A549 (cell line): ENCODE measurements at regions not wholly inside any gene's neighbourhood (a gene's known extent, or its start where the extent isn't known, plus 50 kb on each side); places are given as distances from the start of the nearest gene placed in this dataset.

Source experiments
- ATAC-seq, 2 experiments: fragments of 200-7000 bp in 1 of 2; fragments of >200 bp in 1 of 2; cut with Nextera tagmentation in 1 of 2; cut with Tn5 transposase in 1 of 2; 3 replicates each; pipeline versions ENCODE4 v1.8.0 to v1.9.1; 2018 to 2020; ENCODE audit warnings: mild to moderate bottlenecking in 1 of 2, moderate library complexity in 1 of 2
- CTCF ChIA-PET: fragments of 300-600 bp; sonication (Branson Sonifier 250); formaldehyde crosslinking; extraction: SDS; loops from one replicate; lab custom pipeline; 2021; ENCODE audit warnings: antibody characterized with exemption, inconsistent platforms; lab: Yijun Ruan, JAX
- POLR2A ChIA-PET: fragments of 350-600 bp; formaldehyde crosslinking; extraction: SDS; loops from one replicate; lab custom pipeline; 2021; ENCODE audit warnings: antibody characterized with exemption, inconsistent platforms; lab: Yijun Ruan, JAX
- DNase-seq, 2 experiments: peaks; one replicate each; pipeline versions ENCODE4 v3.0.0 to v3.0.0-alpha.2; 2011 to 2016; ENCODE audit warnings: low read depth in 1 of 2, low spot score in 1 of 2
- FAIRE-seq: peaks from 2 replicates; lab custom pipeline; 2011; peaks lifted over from hg19 to GRCh38; lab: Jason Lieb, UNC
- H3K27ac ChIP-seq, 2 experiments: fragments of >200 bp; sonication (Bioruptor Twin); formaldehyde crosslinking; 3 replicates each; pipeline ENCODE4 v1.5.1; 2016 to 2017
- H3K4me1 ChIP-seq: fragments of >200 bp; sonication (Bioruptor Twin); formaldehyde crosslinking; 3 replicates; pipeline ENCODE4 v1.6.1; 2016
- H3K4me2 ChIP-seq: fragments of >200 bp; sonication (Bioruptor Twin); formaldehyde crosslinking; 3 replicates; pipeline ENCODE4 v1.6.1; 2016
- H3K4me3 ChIP-seq: fragments of >200 bp; sonication (Bioruptor Twin); formaldehyde crosslinking; 3 replicates; pipeline ENCODE4 v1.5.1; 2016
- H3K9me3 ChIP-seq: fragments of >200 bp; sonication (Bioruptor Twin); formaldehyde crosslinking; 3 replicates; pipeline ENCODE4 v1.6.1; 2016
- CBX8 ChIP-seq: fragments of 200-600 bp; sonication (generic); IDR thresholded peaks from 2 replicates; pipeline ENCODE4 v1.6.1; 2016
- CHD2 ChIP-seq: fragments of 150-350 bp; IDR thresholded peaks from 2 replicates; pipeline ENCODE4 v1.6.1; 2014; ENCODE audit warnings: low read length; ENCODE audit not compliant: partially characterized antibody
- CTCF ChIP-seq: fragments of >200 bp; sonication (Bioruptor Twin); formaldehyde crosslinking; IDR thresholded peaks from 3 replicates; pipeline ENCODE4 v1.5.1; 2016
- EHF ChIP-seq: fragments of 250-450 bp; sonication (Bioruptor Pico); IDR thresholded peaks from 2 replicates; pipeline ENCODE4 v1.5.0; 2020; ENCODE audit warnings: mild to moderate bottlenecking
- ESRRA ChIP-seq: fragments of 150-350 bp; IDR thresholded peaks from 2 replicates; pipeline ENCODE4 v1.6.1; 2014; ENCODE audit warnings: mild to moderate bottlenecking, low read length, borderline replicate concordance
- FOSB ChIP-seq: fragments of 250-450 bp; sonication (Bioruptor Pico); IDR thresholded peaks from 2 replicates; pipeline ENCODE4 v1.5.0; 2020; ENCODE audit warnings: mild to moderate bottlenecking, moderate library complexity
- FOSL2 ChIP-seq, 2 experiments: fragments of 450-650 bp in 1 of 2; fragments of >200 bp in 1 of 2; sonication (Bioruptor Twin) in 1 of 2; formaldehyde crosslinking; IDR thresholded peaks; 2 replicates each; pipeline versions ENCODE4 v1.5.0 to v1.6.1; 2016 to 2020; ENCODE audit warnings: mild to moderate bottlenecking in 1 of 2, moderate library complexity in 1 of 2
- HES2 ChIP-seq: fragments of >200 bp; sonication (Bioruptor Twin); formaldehyde crosslinking; IDR thresholded peaks from 2 replicates; pipeline ENCODE4 v1.6.1; 2016
- HOXB13 ChIP-seq: fragments of 250-450 bp; sonication (Bioruptor Pico); IDR thresholded peaks from 2 replicates; pipeline ENCODE4 v1.5.0; 2020; ENCODE audit warnings: low read depth, mild to moderate bottlenecking, moderate library complexity
- HOXB5 ChIP-seq: fragments of 250-450 bp; sonication (Bioruptor Pico); IDR thresholded peaks from 2 replicates; pipeline ENCODE4 v1.5.0; 2020; ENCODE audit warnings: mild to moderate bottlenecking, moderate library complexity
- JUNB ChIP-seq: fragments of >200 bp; sonication (Bioruptor Twin); formaldehyde crosslinking; IDR thresholded peaks from 2 replicates; pipeline ENCODE4 v1.6.1; 2016
- MYC ChIP-seq: IDR thresholded peaks from 2 replicates; pipeline ENCODE4 v1.6.1; 2012; ENCODE audit warnings: mild to moderate bottlenecking, inconsistent platforms, low read length, improper control_type of control experiment, borderline replicate concordance
- NFE2L2 ChIP-seq: fragments of 150-350 bp; conservative IDR thresholded peaks from 2 replicates; pipeline ENCODE4 v1.6.1; 2014; ENCODE audit warnings: low read length
- NPAS2 ChIP-seq: fragments of 250-450 bp; sonication (Bioruptor Pico); IDR thresholded peaks from 2 replicates; pipeline ENCODE4 v1.8.0; 2022; ENCODE audit warnings: mild to moderate bottlenecking, moderate library complexity, borderline replicate concordance
- PHF8 ChIP-seq: fragments of 200-600 bp; sonication (generic); IDR thresholded peaks from 2 replicates; pipeline ENCODE4 v1.6.1; 2016; ENCODE audit warnings: low read depth, mild to moderate bottlenecking, antibody characterized with exemption, moderate library complexity, borderline replicate concordance
- RAD21 ChIP-seq, 2 experiments: fragments of >200 bp in 1 of 2; sonication (Bioruptor Twin) in 1 of 2; formaldehyde crosslinking in 1 of 2; IDR thresholded peaks in 1 of 2; conservative IDR thresholded peaks in 1 of 2; 2 replicates in 1 of 2; 3 replicates in 1 of 2; pipeline ENCODE4 v1.6.1; 2012 to 2018; ENCODE audit warnings: inconsistent platforms in 1 of 2
- RCOR1 ChIP-seq: fragments of 150-350 bp; IDR thresholded peaks from 2 replicates; pipeline ENCODE4 v1.6.1; 2014; ENCODE audit warnings: antibody characterized with exemption, low read length, low read depth
- SMC3 ChIP-seq: fragments of >200 bp; sonication (Bioruptor Twin); formaldehyde crosslinking; IDR thresholded peaks from 3 replicates; pipeline ENCODE4 v1.6.1; 2018; ENCODE audit warnings: inconsistent platforms
- SREBF2 ChIP-seq: fragments of 450-650 bp; IDR thresholded peaks from 2 replicates; pipeline ENCODE4 v1.6.1; 2014; ENCODE audit warnings: mild to moderate bottlenecking, moderate library complexity
- ZNF302 ChIP-seq: fragments of 250-450 bp; sonication (Bioruptor Pico); IDR thresholded peaks from 2 replicates; pipeline ENCODE4 v1.9.0; 2021; ENCODE audit warnings: inconsistent platforms, mild to moderate bottlenecking, moderate library complexity
- WGBS: methylation state at CpG from one replicate; pipeline ENCODE4 v1.1.6; 2017; ENCODE audit errors: missing lambda C conversion rate; 5-methylcytosine and 5-hydroxymethylcytosine counted together
- TF ChIP-seq, protein P1 (sequence below): IDR thresholded peaks from 2 replicates; pipeline ENCODE4 v1.6.1; 2012
- TF ChIP-seq, protein P2 (sequence below): IDR thresholded peaks from 2 replicates; pipeline ENCODE4 v1.6.1; 2012
- TF ChIP-seq, protein P3 (sequence below): IDR thresholded peaks from 2 replicates; pipeline ENCODE4 v1.6.1; 2012; ENCODE audit warnings: low read depth, borderline replicate concordance
- TF ChIP-seq, protein P4 (sequence below): fragments of >200 bp; sonication (Bioruptor Twin); formaldehyde crosslinking; IDR thresholded peaks from 3 replicates; pipeline ENCODE4 v1.6.1; 2016
- TF ChIP-seq, protein P5 (sequence below): fragments of 150-350 bp; IDR thresholded peaks from 2 replicates; pipeline ENCODE4 v1.6.1; 2014; ENCODE audit warnings: low read depth, mild to moderate bottlenecking, low read length

- no peaks in the 10 kb centered on the region for H3K9me3 ChIP-seq
- TF ChIP-seq JUNB = no peak
- no peak for TF ChIP-seq NPAS2 (CRISPR knock-in tag)
- no peak for TF ChIP-seq HES2
- TF ChIP-seq, protein P1, sequence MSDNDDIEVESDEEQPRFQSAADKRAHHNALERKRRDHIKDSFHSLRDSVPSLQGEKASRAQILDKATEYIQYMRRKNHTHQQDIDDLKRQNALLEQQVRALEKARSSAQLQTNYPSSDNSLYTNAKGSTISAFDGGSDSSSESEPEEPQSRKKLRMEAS = no peak
- TF ChIP-seq, protein P2, sequence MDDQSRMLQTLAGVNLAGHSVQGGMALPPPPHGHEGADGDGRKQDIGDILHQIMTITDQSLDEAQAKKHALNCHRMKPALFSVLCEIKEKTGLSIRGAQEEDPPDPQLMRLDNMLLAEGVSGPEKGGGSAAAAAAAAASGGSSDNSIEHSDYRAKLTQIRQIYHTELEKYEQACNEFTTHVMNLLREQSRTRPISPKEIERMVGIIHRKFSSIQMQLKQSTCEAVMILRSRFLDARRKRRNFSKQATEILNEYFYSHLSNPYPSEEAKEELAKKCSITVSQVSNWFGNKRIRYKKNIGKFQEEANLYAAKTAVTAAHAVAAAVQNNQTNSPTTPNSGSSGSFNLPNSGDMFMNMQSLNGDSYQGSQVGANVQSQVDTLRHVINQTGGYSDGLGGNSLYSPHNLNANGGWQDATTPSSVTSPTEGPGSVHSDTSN = no peak
- TF ChIP-seq, protein P3, sequence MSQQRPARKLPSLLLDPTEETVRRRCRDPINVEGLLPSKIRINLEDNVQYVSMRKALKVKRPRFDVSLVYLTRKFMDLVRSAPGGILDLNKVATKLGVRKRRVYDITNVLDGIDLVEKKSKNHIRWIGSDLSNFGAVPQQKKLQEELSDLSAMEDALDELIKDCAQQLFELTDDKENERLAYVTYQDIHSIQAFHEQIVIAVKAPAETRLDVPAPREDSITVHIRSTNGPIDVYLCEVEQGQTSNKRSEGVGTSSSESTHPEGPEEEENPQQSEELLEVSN = no peak
- no peak for TF ChIP-seq NFE2L2
- TF ChIP-seq, all 56 proteins: peak for 0
- ChIA-PET CTCF (no interaction called here), POLR2A (no interaction called here)
- H3K4me1 ChIP-seq = no peaks in the 10 kb centered on the region
- H3K27ac ChIP-seq = no peak overlapping the region
- FAIRE-seq (no peak), ATAC-seq (no peak), DNase-seq (no peak)
- 54% methylated on average over 13 of the region's 36 CpGs for WGBS
- H3K4me3 ChIP-seq = no peak overlapping the region
- H3K4me2 ChIP-seq = no peak overlapping the region
These were observed 775.6 kb downstream of the BRD1 start for GRCh38 chr22:49052023-49052538.

DNA sequence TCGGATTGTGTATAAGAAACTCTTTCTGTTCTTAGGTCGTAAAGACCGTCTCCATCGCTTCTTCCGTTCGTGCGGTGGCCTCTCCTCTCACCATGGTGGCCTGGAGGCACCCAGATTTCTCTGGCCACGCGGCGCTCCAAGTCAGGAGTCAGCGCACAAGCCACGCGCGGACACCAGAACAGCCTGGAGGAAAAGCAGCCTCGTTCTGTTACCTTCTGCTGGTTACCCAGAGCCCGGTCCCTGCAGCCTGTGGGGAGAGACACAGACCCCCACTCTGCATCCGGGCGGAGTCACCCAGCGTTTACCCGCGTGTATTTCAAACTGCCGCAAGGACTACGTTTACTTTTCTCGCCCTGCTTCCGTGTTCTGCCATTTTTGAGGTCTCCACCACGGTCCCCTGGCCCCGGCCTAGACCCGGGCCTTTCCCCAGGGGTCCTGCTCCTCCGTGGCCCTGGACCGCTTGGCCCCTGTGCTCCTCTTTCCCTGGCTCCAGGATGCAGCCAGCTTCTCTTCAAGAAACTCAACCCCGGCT is 776.1 kb downstream of the BRD1 start:
- ATAC-seq = no peak
- WGBS = 48% methylated on average over 22 of the region's 31 CpGs
- no peaks in the 10 kb centered on the region for H3K9me3 ChIP-seq
- CTCF ChIA-PET = no interaction called here
- H3K4me3 ChIP-seq = no peak overlapping the region
- no peak for FAIRE-seq
- POLR2A ChIA-PET = no interaction called here
- H3K4me2 ChIP-seq = no peak overlapping the region
- no peaks in the 10 kb centered on the region for H3K4me1 ChIP-seq
- TF ChIP-seq ZNF302 (CRISPR knock-in tag) (no peak), CHD2 (no peak), HOXB5 (CRISPR knock-in tag) (no peak), RCOR1 (no peak), SREBF2 (no peak), SMC3 (no peak), RAD21 (conservative IDR thresholded peaks at IDR 0.05 in 1 of 2, IDR thresholded peaks at IDR 0.05 in 1 of 2) (no peak), CTCF (no peak), PHF8 (no peak), MYC (no peak), HOXB13 (no peak), ESRRA (no peak), FOSB (no peak), CBX8 (no peak), EHF (CRISPR knock-in tag) (no peak), FOSL2 (IDR thresholded peaks at IDR 0.05) (no peak), FOSL2 (CRISPR knock-in tag; IDR thresholded peaks at IDR 0.05) (no peak)
- TF ChIP-seq, protein P4, sequence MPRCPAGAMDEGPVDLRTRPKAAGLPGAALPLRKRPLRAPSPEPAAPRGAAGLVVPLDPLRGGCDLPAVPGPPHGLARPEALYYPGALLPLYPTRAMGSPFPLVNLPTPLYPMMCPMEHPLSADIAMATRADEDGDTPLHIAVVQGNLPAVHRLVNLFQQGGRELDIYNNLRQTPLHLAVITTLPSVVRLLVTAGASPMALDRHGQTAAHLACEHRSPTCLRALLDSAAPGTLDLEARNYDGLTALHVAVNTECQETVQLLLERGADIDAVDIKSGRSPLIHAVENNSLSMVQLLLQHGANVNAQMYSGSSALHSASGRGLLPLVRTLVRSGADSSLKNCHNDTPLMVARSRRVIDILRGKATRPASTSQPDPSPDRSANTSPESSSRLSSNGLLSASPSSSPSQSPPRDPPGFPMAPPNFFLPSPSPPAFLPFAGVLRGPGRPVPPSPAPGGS = no peak
- TF ChIP-seq, protein P5, sequence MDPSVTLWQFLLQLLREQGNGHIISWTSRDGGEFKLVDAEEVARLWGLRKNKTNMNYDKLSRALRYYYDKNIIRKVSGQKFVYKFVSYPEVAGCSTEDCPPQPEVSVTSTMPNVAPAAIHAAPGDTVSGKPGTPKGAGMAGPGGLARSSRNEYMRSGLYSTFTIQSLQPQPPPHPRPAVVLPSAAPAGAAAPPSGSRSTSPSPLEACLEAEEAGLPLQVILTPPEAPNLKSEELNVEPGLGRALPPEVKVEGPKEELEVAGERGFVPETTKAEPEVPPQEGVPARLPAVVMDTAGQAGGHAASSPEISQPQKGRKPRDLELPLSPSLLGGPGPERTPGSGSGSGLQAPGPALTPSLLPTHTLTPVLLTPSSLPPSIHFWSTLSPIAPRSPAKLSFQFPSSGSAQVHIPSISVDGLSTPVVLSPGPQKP = no peak
- TF ChIP-seq, protein P1 = no peak
- H3K27ac ChIP-seq = no peak overlapping the region
- DNase-seq = no peak
